Osteocyte (in vitro differentiated cells): ENCODE measurements at regions not wholly inside any gene's neighbourhood (a gene's known extent, or its start where the extent isn't known, plus 50 kb on each side); places are given as distances from the start of the nearest gene placed in this dataset.

Experiments
- DNase-seq: peaks from one replicate; pipeline ENCODE4 v3.0.0; 2021; ENCODE audit warnings: mixed read lengths; ENCODE audit not compliant: unreplicated experiment; ENCODE audit errors: extremely low spot score
- H3K27ac Mint-ChIP-seq: one replicate; pipeline ENCODE4 v1.8.0; 2021; ENCODE audit warnings: mild to moderate bottlenecking, mixed read lengths; ENCODE audit not compliant: unreplicated experiment
- H3K27me3 Mint-ChIP-seq: one replicate; pipeline ENCODE4 v1.8.0; 2021; ENCODE audit warnings: mixed read lengths; ENCODE audit not compliant: unreplicated experiment
- H3K36me3 Mint-ChIP-seq: one replicate; pipeline ENCODE4 v1.8.0; 2021; ENCODE audit warnings: mixed read lengths; ENCODE audit not compliant: unreplicated experiment
- H3K4me1 Mint-ChIP-seq: one replicate; pipeline ENCODE4 v1.8.0; 2021; ENCODE audit warnings: mixed read lengths; ENCODE audit not compliant: unreplicated experiment
- H3K4me3 Mint-ChIP-seq: one replicate; pipeline ENCODE4 v1.8.0; 2021; ENCODE audit warnings: mild to moderate bottlenecking, moderate library complexity, mixed read lengths; ENCODE audit not compliant: unreplicated experiment
- H3K9me3 Mint-ChIP-seq: one replicate; pipeline ENCODE4 v1.8.0; 2021; ENCODE audit warnings: mixed read lengths; ENCODE audit not compliant: unreplicated experiment
- CTCF ChIP-seq: fragments of 200-600 bp; sonication (generic); IDR thresholded peaks from 2 replicates; pipeline ENCODE4 v1.5.0; 2021; ENCODE audit warnings: antibody characterized with exemption, mild to moderate bottlenecking, moderate library complexity

DNA sequence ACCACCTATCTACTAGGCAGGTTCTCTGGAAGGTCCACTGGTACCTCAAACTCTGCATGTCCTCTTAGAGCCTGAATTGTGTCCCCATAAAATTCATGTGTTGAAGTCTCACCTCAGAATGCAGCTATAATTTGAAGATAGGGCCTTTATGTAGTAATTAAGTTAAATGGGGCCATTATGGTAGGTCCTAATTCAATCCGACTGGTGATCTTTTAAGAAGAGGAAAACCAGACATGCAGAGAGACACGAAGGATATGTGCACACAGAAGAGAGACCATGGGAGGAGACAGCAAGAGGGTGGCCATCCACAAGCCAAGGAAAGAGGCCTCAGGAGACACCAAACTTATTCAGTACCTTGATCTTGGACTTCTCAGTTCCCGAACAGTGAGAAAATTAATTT lies 345.4 kb downstream of the ENC1 start:
- peaks cover 2% of the 10 kb centered on the region for H3K4me1 Mint-ChIP-seq
- H3K27me3 Mint-ChIP-seq = no peaks in the 10 kb centered on the region
- no peak for TF ChIP-seq CTCF
- no peak overlapping the region for H3K27ac Mint-ChIP-seq
- no peaks in the 10 kb centered on the region for H3K9me3 Mint-ChIP-seq
- H3K36me3 Mint-ChIP-seq = no peaks in the 10 kb centered on the region
- no peak for DNase-seq
- H3K4me3 Mint-ChIP-seq = no peak overlapping the region

DNA sequence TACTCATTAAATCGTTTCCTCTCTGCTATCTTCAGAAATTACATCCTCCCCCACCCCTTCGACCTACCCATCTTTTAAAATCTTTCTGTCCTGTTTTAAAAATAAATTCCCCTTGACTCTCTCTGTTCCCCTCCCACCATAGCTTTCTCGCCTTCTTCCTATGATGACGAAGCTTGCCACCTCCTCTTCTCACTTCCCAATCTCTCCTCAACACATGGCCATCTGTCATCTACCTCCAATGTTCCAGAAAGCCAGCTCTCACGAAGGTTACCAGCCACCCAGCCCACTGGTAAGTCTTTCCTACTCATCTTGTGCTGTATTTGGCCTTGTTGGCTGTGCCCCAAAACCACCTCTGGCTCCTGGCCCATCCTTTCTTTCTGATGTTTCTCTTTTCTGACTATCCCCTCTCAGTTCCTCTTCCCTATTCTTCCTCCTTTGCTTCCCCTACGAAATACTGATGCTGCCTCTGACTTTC lies 346.3 kb downstream of the ENC1 start:
- no peak overlapping the region for H3K4me3 Mint-ChIP-seq
- H3K27me3 Mint-ChIP-seq = no peaks in the 10 kb centered on the region
- peaks cover 9% of the 10 kb centered on the region for H3K4me1 Mint-ChIP-seq
- H3K9me3 Mint-ChIP-seq = no peaks in the 10 kb centered on the region
- no peak overlapping the region for H3K27ac Mint-ChIP-seq
- TF ChIP-seq CTCF = no peak
- DNase-seq = no peak
- H3K36me3 Mint-ChIP-seq = no peaks in the 10 kb centered on the region

DNA sequence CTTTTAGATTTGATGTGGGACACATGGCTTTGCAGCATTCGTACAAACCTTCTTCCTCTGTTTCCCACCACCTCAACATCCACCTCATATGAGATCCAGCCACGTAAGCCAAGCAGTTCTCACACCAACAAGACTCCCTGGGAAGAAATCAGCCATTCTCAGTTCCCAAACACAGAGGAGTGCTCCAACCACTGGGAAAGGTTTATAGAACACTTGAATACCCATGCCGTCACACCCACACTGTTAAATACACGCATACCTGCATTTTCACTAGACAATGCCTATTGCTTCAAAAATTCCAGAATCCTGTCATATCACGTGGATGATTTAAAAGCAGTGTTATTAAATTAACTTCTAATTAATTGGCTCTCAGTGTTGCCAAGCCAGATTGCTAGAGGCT lies 347.3 kb downstream of the ENC1 start:
- H3K27me3 Mint-ChIP-seq = no peaks in the 10 kb centered on the region
- no peak overlapping the region for H3K27ac Mint-ChIP-seq
- DNase-seq = no peak
- H3K4me1 Mint-ChIP-seq = peaks cover 19% of the 10 kb centered on the region
- TF ChIP-seq CTCF = no peak
- H3K4me3 Mint-ChIP-seq = no peak overlapping the region
- H3K9me3 Mint-ChIP-seq = no peaks in the 10 kb centered on the region
- H3K36me3 Mint-ChIP-seq = no peaks in the 10 kb centered on the region

DNA sequence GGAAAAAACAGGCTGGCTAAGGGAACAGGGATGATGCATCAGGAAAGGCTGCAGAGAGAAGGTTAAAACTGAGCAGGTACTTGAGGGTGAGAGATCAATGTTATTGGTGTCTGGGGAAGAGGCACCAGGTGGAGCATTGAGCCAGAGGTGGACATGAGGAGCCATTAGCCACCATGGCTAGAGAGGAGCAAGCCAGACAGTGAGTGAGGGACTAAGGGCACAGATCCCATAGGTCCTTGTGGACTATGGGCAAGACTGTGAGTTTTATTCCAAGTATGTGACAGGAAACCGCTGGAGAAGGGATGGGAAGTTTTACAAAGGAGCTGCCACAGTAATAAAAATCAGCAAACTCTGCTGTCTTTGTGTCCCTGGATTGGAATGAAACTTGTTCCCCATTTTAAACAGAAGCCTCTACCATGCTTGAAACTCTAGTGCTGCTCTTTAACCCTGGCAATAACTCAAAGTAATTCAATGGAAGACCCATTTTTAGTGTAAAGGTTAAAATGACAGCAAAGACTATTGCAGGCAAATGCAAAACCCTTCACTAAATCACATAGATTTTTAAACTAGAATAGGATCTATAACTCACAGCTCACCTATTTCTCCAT lies 349.8 kb downstream of the ENC1 start:
- Mint-ChIP-seq H3K9me3 (no peaks in the 10 kb centered on the region), H3K4me3 (no peak overlapping the region), H3K4me1 (peaks cover 24% of the 10 kb centered on the region), H3K27ac (no peak overlapping the region), H3K27me3 (no peaks in the 10 kb centered on the region), H3K36me3 (no peaks in the 10 kb centered on the region)
- no peak for TF ChIP-seq CTCF
- no peak for DNase-seq

DNA sequence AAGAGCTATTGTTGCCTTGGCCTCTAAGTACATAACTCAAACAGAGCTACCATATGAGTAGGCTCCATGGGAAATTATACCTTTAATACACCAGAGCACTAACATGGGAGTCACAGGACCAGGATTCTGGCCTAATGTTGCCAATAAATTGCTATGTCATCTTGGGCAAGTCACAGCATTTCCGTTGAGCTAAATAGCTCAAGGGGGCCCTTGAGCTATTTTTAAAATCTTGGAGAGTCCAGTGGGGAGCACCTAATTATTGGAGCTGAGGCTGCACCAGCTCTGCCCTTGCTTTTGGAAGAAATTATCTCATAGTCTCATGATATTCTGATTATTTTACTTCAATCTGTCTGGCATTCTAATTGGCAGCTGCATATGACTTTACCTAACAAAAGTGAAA lies 350.8 kb downstream of the ENC1 start:
- Mint-ChIP-seq H3K27me3 (no peaks in the 10 kb centered on the region), H3K27ac (no peak overlapping the region), H3K36me3 (no peaks in the 10 kb centered on the region), H3K4me3 (no peak overlapping the region), H3K4me1 (peaks cover 24% of the 10 kb centered on the region), H3K9me3 (no peaks in the 10 kb centered on the region)
- TF ChIP-seq CTCF = no peak
- no peak for DNase-seq
